ENCODE measurements at regions not wholly inside any gene's neighbourhood (a gene's known extent, or its start where the extent isn't known, plus 50 kb on each side); places are given as distances from the start of the nearest gene placed in this dataset.

- Histone ChIP-seq H4K5ac (ENCODE audit: insufficient read length, low read depth, low read length) (no peak overlapping the region), H3K23me2 (ENCODE audit: insufficient read length, low read depth, low read length, poor library complexity, severe bottlenecking) (no peaks in the 10 kb centered on the region), H2BK120ac (ENCODE audit: low read depth, low read length, poor library complexity, severe bottlenecking) (no peak overlapping the region), H3K79me2 (ENCODE audit: insufficient read depth, low read length) (no peaks in the 10 kb centered on the region), H3K27me3 (ENCODE audit: insufficient read depth, low read length) (no peaks in the 10 kb centered on the region), H3K9ac (ENCODE audit: extremely low read depth, insufficient read length, low read length) (no peak overlapping the region), H2AFZ (ENCODE audit: low read length) (no peak overlapping the region), H4K8ac (replicated peaks; ENCODE audit: insufficient read length, low read depth, low read length) (no peak overlapping the region), H3K14ac (ENCODE audit: insufficient read depth, low read length) (no peak overlapping the region), H3K56ac (ENCODE audit: insufficient read length, low read depth, low read length) (no peak overlapping the region), H3K4ac (ENCODE audit: low read depth, low read length) (no peak overlapping the region), H2BK5ac (ENCODE audit: insufficient read length, low read length) (no peak overlapping the region), H2AK5ac (ENCODE audit: insufficient read length, low read length) (no peak overlapping the region), H3K9me3 (ENCODE audit: control insufficient read depth, low read depth, low read length) (no peaks in the 10 kb centered on the region), H2BK20ac (ENCODE audit: low read depth, low read length, poor library complexity, severe bottlenecking) (no peak overlapping the region), H2BK15ac (ENCODE audit: low read depth, low read length) (no peak overlapping the region), H2BK12ac (ENCODE audit: insufficient read length, low read depth, low read length) (no peak overlapping the region), H3K4me2 (ENCODE audit: insufficient read depth, insufficient read length, low read length) (no peak overlapping the region), H4K91ac (ENCODE audit: insufficient read length, low read depth, low read length) (no peak overlapping the region), H3K27ac (ENCODE audit: insufficient read length, low read depth, low read length) (no peak overlapping the region), H3K79me1 (ENCODE audit: insufficient read depth, low read depth, low read length, poor library complexity, severe bottlenecking) (no peaks in the 10 kb centered on the region), H3K23ac (ENCODE audit: insufficient read length, low read depth, low read length) (no peak overlapping the region), H3T11ph (ENCODE audit: low read length) (no peak overlapping the region), H3K4me1 (ENCODE audit: insufficient read depth, low read length) (no peaks in the 10 kb centered on the region), H4K20me1 (ENCODE audit: control insufficient read depth, insufficient read depth, insufficient read length) (no peaks in the 10 kb centered on the region), H3K18ac (ENCODE audit: insufficient read length, low read depth, low read length) (no peak overlapping the region)
- no CpG with 5 or more reads among the region's 8 CpGs for WGBS (ENCODE audit: extremely low coverage, insufficient read length, low lambda C conversion rate)
- TF ChIP-seq, protein P1, sequence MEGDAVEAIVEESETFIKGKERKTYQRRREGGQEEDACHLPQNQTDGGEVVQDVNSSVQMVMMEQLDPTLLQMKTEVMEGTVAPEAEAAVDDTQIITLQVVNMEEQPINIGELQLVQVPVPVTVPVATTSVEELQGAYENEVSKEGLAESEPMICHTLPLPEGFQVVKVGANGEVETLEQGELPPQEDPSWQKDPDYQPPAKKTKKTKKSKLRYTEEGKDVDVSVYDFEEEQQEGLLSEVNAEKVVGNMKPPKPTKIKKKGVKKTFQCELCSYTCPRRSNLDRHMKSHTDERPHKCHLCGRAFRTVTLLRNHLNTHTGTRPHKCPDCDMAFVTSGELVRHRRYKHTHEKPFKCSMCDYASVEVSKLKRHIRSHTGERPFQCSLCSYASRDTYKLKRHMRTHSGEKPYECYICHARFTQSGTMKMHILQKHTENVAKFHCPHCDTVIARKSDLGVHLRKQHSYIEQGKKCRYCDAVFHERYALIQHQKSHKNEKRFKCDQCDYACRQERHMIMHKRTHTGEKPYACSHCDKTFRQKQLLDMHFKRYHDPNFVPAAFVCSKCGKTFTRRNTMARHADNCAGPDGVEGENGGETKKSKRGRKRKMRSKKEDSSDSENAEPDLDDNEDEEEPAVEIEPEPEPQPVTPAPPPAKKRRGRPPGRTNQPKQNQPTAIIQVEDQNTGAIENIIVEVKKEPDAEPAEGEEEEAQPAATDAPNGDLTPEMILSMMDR (conservative IDR thresholded peaks at IDR 0.05) = no peak
- no peak for DNase-seq
- 0 out of 7 replicates have a peak overlapping the region, but pooled peaks of 1 of the 3 experiments have one; percentile 13 for H3K27ac Mint-ChIP-seq
- H3K9me3 Mint-ChIP-seq = peaks cover 4 to 13% of the 10 kb centered on the region in 2 experiments; a peak in 3 of 5 replicates
- peaks cover 0 to 4% of the 10 kb centered on the region in 2 experiments; a peak in 3 of 4 replicates for H3K4me1 Mint-ChIP-seq
- peaks cover 3% of the 10 kb centered on the region for H3K27me3 Mint-ChIP-seq (ENCODE audit: low read depth)
- H3K36me3 Mint-ChIP-seq (ENCODE audit: insufficient read depth in 1 of 3, low read depth in 3 of 3) = peaks cover 0 to 4% (median 2%) of the 10 kb centered on the region in 3 experiments; a peak in 3 of 7 replicates
- no peak overlapping the region for H3K4me3 Mint-ChIP-seq
Observed at GRCh38 chr6:15791448-15792181, 128.8 kb upstream of the DTNBP1 start.
